H1 (cell line): ENCODE measurements at regions not wholly inside any gene's neighbourhood (a gene's known extent, or its start where the extent isn't known, plus 50 kb on each side); places are given as distances from the start of the nearest gene placed in this dataset.
A peak's percentile ranks its signal among the peaks of the same experiment; 100 is the strongest.
"Not testable (repeated sequence)": the region's sequence is repeated elsewhere in the genome, so short reads cannot be mapped to it uniquely, and the experiment has no call there.

Experiments used
- CTCF ChIA-PET: fragments of 300-600 bp; sonication (Branson Sonifier 250); formaldehyde crosslinking; loops from one replicate; lab custom pipeline; 2021; ENCODE audit not compliant: partially characterized antibody; lab: Charles Lee
- POLR2A ChIA-PET: fragments of 300-600 bp; sonication (Branson Sonifier 250); formaldehyde crosslinking; loops from one replicate; lab custom pipeline; 2021; ENCODE audit warnings: inconsistent platforms; ENCODE audit not compliant: partially characterized antibody; lab: Charles Lee
- DNase-seq, 2 experiments: peaks; one replicate each; pipeline versions ENCODE4 v3.0.0 to v3.0.0-alpha.2; 2010 to 2022; ENCODE audit warnings: low spot score in 2 of 2, low read depth in 1 of 2, mixed read lengths in 1 of 2
- FAIRE-seq: peaks from 2 replicates; lab custom pipeline; 2011; peaks lifted over from hg19 to GRCh38; lab: Jason Lieb, UNC
- H2AFZ ChIP-seq: 2 replicates; pipeline ENCODE4 v1.8.1; 2012; ENCODE audit warnings: low read length, inconsistent platforms
- H2AK5ac ChIP-seq: 2 replicates; pipeline ENCODE4 v1.6.1; 2013; ENCODE audit warnings: low read depth, low read length
- H2BK120ac ChIP-seq: replicated peaks from 2 replicates; pipeline ENCODE3; 2013; ENCODE audit warnings: low read depth, low read length, inconsistent platforms
- H2BK12ac ChIP-seq: 2 replicates; pipeline ENCODE4 v1.6.1; 2013; ENCODE audit warnings: low read depth, low read length
- H2BK15ac ChIP-seq: 2 replicates; pipeline ENCODE4 v1.6.1; 2013; ENCODE audit warnings: low read length
- H2BK20ac ChIP-seq: 2 replicates; pipeline ENCODE4 v1.6.1; 2013; ENCODE audit warnings: low read length
- H2BK5ac ChIP-seq: 2 replicates; pipeline ENCODE4 v1.6.1; 2013; ENCODE audit warnings: low read depth, low read length
- H3K14ac ChIP-seq: 2 replicates; pipeline ENCODE4 v1.6.1; 2013; ENCODE audit warnings: inconsistent platforms; ENCODE audit not compliant: insufficient read length
- H3K18ac ChIP-seq: 2 replicates; pipeline ENCODE4 v1.6.1; 2013; ENCODE audit warnings: low read length; ENCODE audit errors: extremely low read depth
- H3K23ac ChIP-seq: 2 replicates; pipeline ENCODE4 v1.6.1; 2013; ENCODE audit warnings: inconsistent platforms; ENCODE audit not compliant: insufficient read length
- H3K23me2 ChIP-seq: 2 replicates; pipeline ENCODE4 v1.6.1; 2013; ENCODE audit warnings: low read depth, low read length
- H3K27ac ChIP-seq: 2 replicates; pipeline ENCODE4 v1.6.1; 2011; ENCODE audit warnings: low read depth, low read length, inconsistent platforms
- H3K27me3 ChIP-seq, 4 experiments: replicated peaks in 1 of 4; 1 replicate in 1 of 4; 2 replicates in 3 of 4; pipeline versions ENCODE4 v1.6.1 to v1.8.1; 2011 to 2013; ENCODE audit warnings: low read length in 3 of 4, mild to moderate bottlenecking in 3 of 4, inconsistent platforms in 2 of 4, mixed read lengths in 2 of 4, moderate library complexity in 1 of 4; ENCODE audit not compliant: control insufficient read depth in 3 of 4, insufficient read depth in 3 of 4; ENCODE audit errors: extremely low read depth in 1 of 4
- H3K36me3 ChIP-seq, 4 experiments: 2 replicates each; pipeline versions ENCODE4 v1.6.1 to v1.8.1; 2011 to 2013; ENCODE audit warnings: mild to moderate bottlenecking in 4 of 4, low read length in 3 of 4, moderate library complexity in 2 of 4, control low read depth in 1 of 4, inconsistent platforms in 1 of 4; ENCODE audit not compliant: insufficient read depth in 4 of 4, control insufficient read depth in 2 of 4
- H3K4ac ChIP-seq: replicated peaks from 2 replicates; pipeline ENCODE3; 2013; ENCODE audit warnings: low read length, low read depth, mixed read lengths, inconsistent platforms; ENCODE audit not compliant: insufficient read length
- H3K4me1 ChIP-seq, 4 experiments: replicated peaks in 1 of 4; 1 replicate in 1 of 4; 2 replicates in 3 of 4; pipeline versions ENCODE4 v1.6.1 to v1.8.1; 2011 to 2013; ENCODE audit warnings: low read length in 3 of 4, inconsistent platforms in 2 of 4, mixed read lengths in 1 of 4; ENCODE audit not compliant: insufficient read depth in 4 of 4, control insufficient read depth in 3 of 4
- H3K4me2 ChIP-seq, 2 experiments: 2 replicates each; pipeline versions ENCODE4 v1.6.1 to v1.8.1; 2011 to 2013; ENCODE audit warnings: low read depth in 2 of 2, low read length in 2 of 2, control low read depth in 1 of 2, inconsistent platforms in 1 of 2, mild to moderate bottlenecking in 1 of 2; ENCODE audit not compliant: insufficient read depth in 1 of 2
- H3K4me3 ChIP-seq, 4 experiments: fragments of 200-600, 300-600 bp in 1 of 4; sonication (generic), shearing (Covaris generic), sonication (Bioruptor Twin) in 1 of 4; 2 replicates each; pipeline versions ENCODE4 v1.5.1 to v1.8.1; 2011 to 2016; ENCODE audit warnings: low read length in 4 of 4, low read depth in 3 of 4, control low read depth in 2 of 4, inconsistent platforms in 2 of 4, mild to moderate bottlenecking in 2 of 4, mixed read lengths in 1 of 4, moderate library complexity in 1 of 4; ENCODE audit not compliant: insufficient read depth in 2 of 4; ENCODE audit errors: extremely low read depth in 1 of 4
- H3K56ac ChIP-seq: replicated peaks from 2 replicates; pipeline ENCODE3; 2013; ENCODE audit warnings: low read depth, mild to moderate bottlenecking, mixed read lengths, low read length, inconsistent platforms; ENCODE audit not compliant: insufficient read length
- H3K79me1 ChIP-seq: 2 replicates; pipeline ENCODE4 v1.6.1; 2013; ENCODE audit warnings: low read depth, low read length, control low read depth
- H3K79me2 ChIP-seq, 2 experiments: 2 replicates each; pipeline versions ENCODE4 v1.6.1 to v1.8.1; 2012 to 2013; ENCODE audit warnings: low read length in 2 of 2, mild to moderate bottlenecking in 2 of 2, inconsistent platforms in 1 of 2; ENCODE audit not compliant: insufficient read depth in 2 of 2, control insufficient read depth in 1 of 2
- H3K9ac ChIP-seq, 4 experiments: replicated peaks in 1 of 4; 1 replicate in 1 of 4; 2 replicates in 3 of 4; pipeline versions ENCODE4 v1.6.1 to v1.8.1; 2011 to 2013; ENCODE audit warnings: low read depth in 3 of 4, low read length in 3 of 4, control low read depth in 2 of 4, mild to moderate bottlenecking in 2 of 4, moderate library complexity in 2 of 4, inconsistent platforms in 1 of 4; ENCODE audit errors: extremely low read depth in 1 of 4
- H3K9me3 ChIP-seq, 2 experiments: 2 replicates each; pipeline versions ENCODE4 v1.6.1 to v1.8.1; 2012 to 2013; ENCODE audit warnings: mild to moderate bottlenecking in 2 of 2, moderate library complexity in 2 of 2, control low read depth in 1 of 2, inconsistent platforms in 1 of 2, low read depth in 1 of 2, low read length in 1 of 2, mixed read lengths in 1 of 2; ENCODE audit not compliant: insufficient read depth in 2 of 2
- H4K20me1 ChIP-seq, 2 experiments: replicated peaks in 1 of 2; 2 replicates each; pipeline versions ENCODE3 to v1.8.1; 2011 to 2013; ENCODE audit warnings: inconsistent platforms in 2 of 2, low read length in 2 of 2, mild to moderate bottlenecking in 1 of 2; ENCODE audit not compliant: insufficient read depth in 2 of 2, control insufficient read depth in 1 of 2
- H4K5ac ChIP-seq: 2 replicates; pipeline ENCODE4 v1.6.1; 2013; ENCODE audit warnings: low read length, low read depth, mixed read lengths, inconsistent platforms; ENCODE audit not compliant: insufficient read length
- H4K8ac ChIP-seq: 2 replicates; pipeline ENCODE4 v1.8.0; 2013; ENCODE audit warnings: mild to moderate bottlenecking, moderate library complexity, low read length, inconsistent platforms; ENCODE audit not compliant: insufficient read depth; ENCODE audit errors: extremely low read depth
- H4K91ac ChIP-seq: replicated peaks from 2 replicates; pipeline ENCODE3; 2013; ENCODE audit warnings: low read length, mixed read lengths, inconsistent platforms; ENCODE audit not compliant: insufficient read length
- CTCF ChIP-seq, 3 experiments: IDR thresholded peaks; 1 replicate in 2 of 3; 2 replicates in 1 of 3; pipeline versions ENCODE4 v1.5.1 to v1.6.1; 2011; ENCODE audit warnings: low read length in 3 of 3, mild to moderate bottlenecking in 3 of 3, inconsistent platforms in 2 of 3, low read depth in 1 of 3, moderate library complexity in 1 of 3; ENCODE audit not compliant: insufficient read depth in 1 of 3; ENCODE audit errors: control extremely low read depth in 1 of 3
- RAD21 ChIP-seq, 2 experiments: IDR thresholded peaks in 1 of 2; conservative IDR thresholded peaks in 1 of 2; 2 replicates each; pipeline ENCODE4 v1.6.1; 2011; ENCODE audit warnings: low read depth in 2 of 2, low read length in 2 of 2, improper control_type of control experiment in 1 of 2, inconsistent platforms in 1 of 2, mild to moderate bottlenecking in 1 of 2, moderate library complexity in 1 of 2
- WGBS, 2 experiments: shearing (Covaris generic) in 1 of 2; methylation state at CpG; one replicate each; pipeline versions ENCODE4 v1.1.6 to v1.1.7; 2013 to 2015; ENCODE audit warnings: low lambda C conversion rate in 2 of 2, mixed read lengths in 2 of 2, inconsistent platforms in 1 of 2, low coverage in 1 of 2, missing lambda C conversion rate in 1 of 2; ENCODE audit not compliant: insufficient replicate concordance in 2 of 2, insufficient coverage in 1 of 2, insufficient read length in 1 of 2; ENCODE audit errors: extremely low coverage in 1 of 2, missing lambda C conversion rate in 1 of 2; 5-methylcytosine and 5-hydroxymethylcytosine counted together

- H4K8ac ChIP-seq, CTCF ChIA-PET, H3K27me3 ChIP-seq, H3K4ac ChIP-seq, H3K9me3 ChIP-seq, H4K20me1 ChIP-seq, H3K36me3 ChIP-seq, H3K23me2 ChIP-seq, H3K4me1 ChIP-seq, H3K27ac ChIP-seq, H3K56ac ChIP-seq, H3K4me2 ChIP-seq, H2BK5ac ChIP-seq, DNase-seq, POLR2A ChIA-PET, H2AFZ ChIP-seq, H2BK12ac ChIP-seq, H3K79me1 ChIP-seq, H2BK120ac ChIP-seq, H2AK5ac ChIP-seq, H4K91ac ChIP-seq, H3K79me2 ChIP-seq, H4K5ac ChIP-seq, H3K18ac ChIP-seq: not testable (repeated sequence)
- FAIRE-seq: peak; percentile 58
- WGBS, 2 experiments: 47% methylated on average over 1 of the region's 1 CpG; no CpG with 5 or more reads in 1 of the 2 experiments
- peak in 2 of 3 experiments; percentile 41 to 45; a peak in 2 of 4 replicates for TF ChIP-seq CTCF (IDR thresholded peaks at IDR 0.05; ENCODE audit: control extremely low read depth in 1 of 3, insufficient read depth in 1 of 3, low read depth in 1 of 3, low read length in 3 of 3)
- peak; percentile 18 to 23; a peak in 2 of 4 replicates for TF ChIP-seq RAD21 (IDR thresholded peaks at IDR 0.05 in 1 of 2, conservative IDR thresholded peaks at IDR 0.05 in 1 of 2; ENCODE audit: low read depth in 2 of 2, low read length in 2 of 2)
- TF ChIP-seq, all 59 proteins: peak for 2; not testable (repeated sequence) for 57
- not testable (repeated sequence) for H3K14ac ChIP-seq, H2BK20ac ChIP-seq, H3K23ac ChIP-seq, H3K4me3 ChIP-seq, H3K9ac ChIP-seq, H2BK15ac ChIP-seq
Measured at GRCh38 chr2:89004238-89004637, 312.8 kb downstream of the RPIA start.
